SK-N-SH treated with all-trans-retinoic acid at 6 μM for 48 hours (cell line): ENCODE measurements at regions not wholly inside any gene's neighbourhood (a gene's known extent, or its start where the extent isn't known, plus 50 kb on each side); places are given as distances from the start of the nearest gene placed in this dataset.
A peak's percentile ranks its signal among the peaks of the same experiment; 100 is the strongest.

Experiments used
- ATAC-seq: fragments of 200-7000 bp; cut with Tn5 transposase; 3 replicates; pipeline ENCODE4 v1.9.1; 2020; ENCODE audit warnings: mild to moderate bottlenecking, moderate library complexity
- BACH2 ChIP-seq: fragments of 250-450 bp; sonication (Bioruptor Pico); IDR thresholded peaks from 2 replicates; pipeline ENCODE4 v1.9.0; 2021; ENCODE audit warnings: mild to moderate bottlenecking, borderline replicate concordance
- CREB5 ChIP-seq: fragments of 250-450 bp; sonication (Bioruptor Pico); IDR thresholded peaks from 2 replicates; pipeline ENCODE4 v1.5.1; 2020; ENCODE audit warnings: low read depth, mild to moderate bottlenecking, moderate library complexity
- CSDC2 ChIP-seq: fragments of 250-450 bp; sonication (Bioruptor Pico); IDR thresholded peaks from 2 replicates; pipeline ENCODE4 v1.5.0; 2020; ENCODE audit warnings: mild to moderate bottlenecking, moderate library complexity
- CSRNP3 ChIP-seq: fragments of 250-450 bp; sonication (Bioruptor Pico); IDR thresholded peaks from 2 replicates; pipeline ENCODE4 v1.5.1; 2021; ENCODE audit warnings: mild to moderate bottlenecking, moderate library complexity
- ESRRG ChIP-seq: fragments of 250-450 bp; sonication (Bioruptor Pico); IDR thresholded peaks from 2 replicates; pipeline ENCODE4 v1.6.1; 2021; ENCODE audit warnings: mild to moderate bottlenecking
- GLIS3 ChIP-seq: fragments of 250-450 bp; sonication (Bioruptor Pico); IDR thresholded peaks from 2 replicates; pipeline ENCODE4 v1.5.0; 2020; ENCODE audit warnings: mild to moderate bottlenecking, moderate library complexity
- ISL1 ChIP-seq: fragments of 250-450 bp; sonication (Bioruptor Pico); IDR thresholded peaks from 2 replicates; pipeline ENCODE4 v2.1.2; 2022; ENCODE audit warnings: mild to moderate bottlenecking, moderate library complexity
- OSR1 ChIP-seq: fragments of 250-450 bp; sonication (Bioruptor Pico); IDR thresholded peaks from 2 replicates; pipeline ENCODE4 v1.8.0; 2022; ENCODE audit warnings: moderate library complexity, mild to moderate bottlenecking, inconsistent platforms
- PATZ1 ChIP-seq: fragments of 250-450 bp; sonication (Bioruptor Pico); IDR thresholded peaks from 2 replicates; pipeline ENCODE4 v1.8.0; 2020; ENCODE audit warnings: mild to moderate bottlenecking, moderate library complexity, borderline replicate concordance
- POU6F1 ChIP-seq: fragments of 250-450 bp; sonication (Bioruptor Pico); IDR thresholded peaks from 2 replicates; pipeline ENCODE4 v1.8.0; 2021; ENCODE audit warnings: low read depth, mild to moderate bottlenecking, moderate library complexity, borderline replicate concordance
- PPARA ChIP-seq: fragments of 250-450 bp; sonication (Bioruptor Pico); IDR thresholded peaks from 2 replicates; pipeline ENCODE4 v1.5.0; 2020; ENCODE audit warnings: mild to moderate bottlenecking, borderline replicate concordance
- SNAI2 ChIP-seq: fragments of 250-450 bp; sonication (Bioruptor Pico); IDR thresholded peaks from 2 replicates; pipeline ENCODE4 v1.5.0; 2020; ENCODE audit warnings: mild to moderate bottlenecking, moderate library complexity
- TCF4 ChIP-seq: fragments of 250-450 bp; sonication (Bioruptor Pico); IDR thresholded peaks from 2 replicates; pipeline ENCODE4 v1.8.0; 2021; ENCODE audit warnings: mild to moderate bottlenecking, moderate library complexity, borderline replicate concordance
- TOX ChIP-seq: fragments of 250-450 bp; sonication (Bioruptor Pico); IDR thresholded peaks from 2 replicates; pipeline ENCODE4 v1.8.0; 2021; ENCODE audit warnings: mild to moderate bottlenecking, moderate library complexity, borderline replicate concordance
- ZC3H10 ChIP-seq: fragments of 250-450 bp; sonication (Bioruptor Pico); IDR thresholded peaks from 2 replicates; pipeline ENCODE4 v1.5.1; 2021; ENCODE audit warnings: mild to moderate bottlenecking, moderate library complexity
- ZFP30 ChIP-seq: fragments of 450-650 bp; formaldehyde crosslinking; IDR thresholded peaks from 2 replicates; pipeline ENCODE4 v1.5.0; 2022; ENCODE audit warnings: mild to moderate bottlenecking, moderate library complexity
- ZNF565 ChIP-seq: fragments of 450-650 bp; formaldehyde crosslinking; conservative IDR thresholded peaks from 2 replicates; pipeline ENCODE4 v1.5.0; 2020; ENCODE audit warnings: low read depth, mild to moderate bottlenecking, moderate library complexity
- ZNF70 ChIP-seq: fragments of 450-650 bp; formaldehyde crosslinking; IDR thresholded peaks from 2 replicates; pipeline ENCODE4 v1.5.0; 2020; ENCODE audit warnings: mild to moderate bottlenecking, moderate library complexity
- ZNF8 ChIP-seq: fragments of 450-650 bp; formaldehyde crosslinking; IDR thresholded peaks from 2 replicates; pipeline ENCODE4 v1.5.0; 2020; ENCODE audit warnings: mild to moderate bottlenecking, moderate library complexity

- peak; percentile 86 for ATAC-seq
- TF ChIP-seq ZC3H10 (CRISPR knock-in tag) (no peak), PATZ1 (CRISPR knock-in tag) (no peak), ZNF8 (no peak), ESRRG (CRISPR knock-in tag) (no peak), BACH2 (CRISPR knock-in tag) (no peak), ZNF70 (CRISPR knock-in tag) (no peak), CSDC2 (CRISPR knock-in tag) (no peak), SNAI2 (CRISPR knock-in tag) (no peak), POU6F1 (CRISPR knock-in tag) (no peak), CREB5 (CRISPR knock-in tag) (no peak), TOX (CRISPR knock-in tag) (no peak), ZNF565 (CRISPR knock-in tag) (no peak)
Measured at GRCh38 chr22:23402275-23403151, 177.6 kb downstream of the IGLL1 start.

- TF ChIP-seq CSRNP3 = no peak
- TF ChIP-seq OSR1 (CRISPR knock-in tag) = no peak
- TF ChIP-seq PPARA (CRISPR knock-in tag) = no peak
- no peak for TF ChIP-seq ZNF70 (CRISPR knock-in tag)
- no peak for TF ChIP-seq GLIS3 (CRISPR knock-in tag)
- no peak for TF ChIP-seq TCF4 (CRISPR knock-in tag)
- TF ChIP-seq ISL1 (CRISPR knock-in tag) = no peak
- no peak for TF ChIP-seq TOX (CRISPR knock-in tag)
- TF ChIP-seq PATZ1 (CRISPR knock-in tag) = no peak
- TF ChIP-seq POU6F1 (CRISPR knock-in tag) = no peak
- no peak for TF ChIP-seq ZFP30
- TF ChIP-seq BACH2 (CRISPR knock-in tag) = no peak
- TF ChIP-seq CSDC2 (CRISPR knock-in tag) = no peak
- ATAC-seq = no peak; the same call in 2 of the 3 replicates
Measured at GRCh38 chr22:23401910-23402274, 178.2 kb downstream of the IGLL1 start.
